ACC112 (cell line): ENCODE measurements at regions not wholly inside any gene's neighbourhood (a gene's known extent, or its start where the extent isn't known, plus 50 kb on each side); places are given as distances from the start of the nearest gene placed in this dataset.
"Not testable (repeated sequence)": the region's sequence is repeated elsewhere in the genome, so short reads cannot be mapped to it uniquely, and the experiment has no call there.

Source experiments
- H2AFZ ChIP-seq: fragments of 200-600 bp; sonication (generic); one replicate; pipeline ENCODE4 v1.6.0; 2017; ENCODE audit warnings: antibody characterized with exemption, low read length; ENCODE audit not compliant: unreplicated experiment
- H3K27ac ChIP-seq: fragments of 200-600 bp; sonication (generic); 2 replicates; pipeline ENCODE4 v1.5.1; 2014; ENCODE audit warnings: low read depth, mild to moderate bottlenecking, antibody characterized with exemption, low read length, moderate library complexity
- H3K27me3 ChIP-seq: fragments of 200-600 bp; sonication (generic); 2 replicates; pipeline ENCODE4 v1.6.1; 2014; ENCODE audit warnings: mild to moderate bottlenecking, antibody characterized with exemption, low read length, moderate library complexity, mixed read lengths; ENCODE audit not compliant: insufficient read depth
- H3K36me3 ChIP-seq: fragments of 200-600 bp; sonication (generic); 2 replicates; pipeline ENCODE4 v1.6.1; 2016; ENCODE audit warnings: mild to moderate bottlenecking, antibody characterized with exemption, low read length, moderate library complexity, mixed read lengths; ENCODE audit not compliant: insufficient read depth
- H3K4me1 ChIP-seq: fragments of 200-600 bp; sonication (generic); one replicate; pipeline ENCODE4 v1.6.1; 2016; ENCODE audit warnings: low read length, mixed read lengths; ENCODE audit not compliant: insufficient read depth, unreplicated experiment, control insufficient read depth
- H3K4me3 ChIP-seq: fragments of 200-600 bp; sonication (generic); 2 replicates; pipeline ENCODE4 v1.5.1; 2014; ENCODE audit warnings: mild to moderate bottlenecking, low read depth, low read length
- H3K79me2 ChIP-seq: fragments of 200-600 bp; sonication (generic); one replicate; pipeline ENCODE4 v1.6.0; 2016; ENCODE audit warnings: low read length; ENCODE audit not compliant: control insufficient read depth, unreplicated experiment, insufficient read depth

- Histone ChIP-seq H3K4me1 (no peaks in the 10 kb centered on the region), H3K79me2 (no peaks in the 10 kb centered on the region), H3K4me3 (no peak overlapping the region), H3K27me3 (no peaks in the 10 kb centered on the region), H2AFZ (no peak overlapping the region), H3K27ac (no peak overlapping the region), H3K36me3 (no peaks in the 10 kb centered on the region)
These were observed 77.8 kb downstream of the TEX36 start for GRCh38 chr10:125605167-125605566.

- H3K27ac ChIP-seq, result no peak overlapping the region
- H3K4me3 ChIP-seq, result no peak overlapping the region
- H2AFZ ChIP-seq, result no peak overlapping the region
- H3K4me1 ChIP-seq, result no peaks in the 10 kb centered on the region
- no peaks in the 10 kb centered on the region for H3K27me3 ChIP-seq
- no peaks in the 10 kb centered on the region for H3K79me2 ChIP-seq
- no peaks in the 10 kb centered on the region for H3K36me3 ChIP-seq
These were observed 80.1 kb downstream of the TEX36 start for GRCh38 chr10:125602825-125603224.

GRCh38 chr10:125599194-125599593 is 83.8 kb downstream of the TEX36 start:
- Histone ChIP-seq H3K36me3 (no peaks in the 10 kb centered on the region), H2AFZ (no peak overlapping the region), H3K27me3 (no peaks in the 10 kb centered on the region), H3K4me3 (no peak overlapping the region), H3K4me1 (no peaks in the 10 kb centered on the region), H3K27ac (no peak overlapping the region), H3K79me2 (no peaks in the 10 kb centered on the region)

GRCh38 chr10:125595911-125596310 is 87.1 kb downstream of the TEX36 start:
- Histone ChIP-seq H3K36me3 (no peaks in the 10 kb centered on the region), H3K79me2 (no peaks in the 10 kb centered on the region), H3K4me3 (no peak overlapping the region), H3K4me1 (no peaks in the 10 kb centered on the region), H3K27me3 (no peaks in the 10 kb centered on the region), H3K27ac (no peak overlapping the region), H2AFZ (no peak overlapping the region)

GRCh38 chr10:125593644-125594043 is 89.3 kb downstream of the TEX36 start:
- Histone ChIP-seq H3K27ac (no peak overlapping the region), H3K4me3 (no peak overlapping the region), H3K36me3 (no peaks in the 10 kb centered on the region), H3K79me2 (no peaks in the 10 kb centered on the region), H3K27me3 (no peaks in the 10 kb centered on the region), H2AFZ (no peak overlapping the region), H3K4me1 (no peaks in the 10 kb centered on the region)

GRCh38 chr10:125592897-125593296 is 90.1 kb downstream of the TEX36 start:
- H3K27me3 ChIP-seq, result no peaks in the 10 kb centered on the region
- no peaks in the 10 kb centered on the region for H3K36me3 ChIP-seq
- no peaks in the 10 kb centered on the region for H3K79me2 ChIP-seq
- no peak overlapping the region for H3K27ac ChIP-seq
- no peak overlapping the region for H2AFZ ChIP-seq
- H3K4me1 ChIP-seq, result no peaks in the 10 kb centered on the region
- H3K4me3 ChIP-seq, result no peak overlapping the region

GRCh38 chr10:125591886-125592285 is 91.1 kb downstream of the TEX36 start:
- H3K79me2 ChIP-seq, result no peaks in the 10 kb centered on the region
- H3K4me1 ChIP-seq, result no peaks in the 10 kb centered on the region
- H3K36me3 ChIP-seq, result no peaks in the 10 kb centered on the region
- no peak overlapping the region for H3K4me3 ChIP-seq
- H2AFZ ChIP-seq, result no peak overlapping the region
- H3K27me3 ChIP-seq, result no peaks in the 10 kb centered on the region
- H3K27ac ChIP-seq, result no peak overlapping the region

GRCh38 chr10:125588738-125589137 is 94.2 kb downstream of the TEX36 start:
- not testable (repeated sequence) for H3K27me3 ChIP-seq, H2AFZ ChIP-seq, H3K79me2 ChIP-seq, H3K4me1 ChIP-seq, H3K4me3 ChIP-seq, H3K36me3 ChIP-seq, H3K27ac ChIP-seq

- Histone ChIP-seq H3K79me2 (no peaks in the 10 kb centered on the region), H3K27ac (no peak overlapping the region), H3K27me3 (no peaks in the 10 kb centered on the region), H2AFZ (no peak overlapping the region), H3K36me3 (no peaks in the 10 kb centered on the region), H3K4me1 (no peaks in the 10 kb centered on the region), H3K4me3 (no peak overlapping the region)
These were observed 98.0 kb downstream of the TEX36 start for GRCh38 chr10:125584954-125585353.

- no peak overlapping the region for H3K4me3 ChIP-seq
- H3K36me3 ChIP-seq, result no peaks in the 10 kb centered on the region
- no peak overlapping the region for H2AFZ ChIP-seq
- H3K27ac ChIP-seq, result no peak overlapping the region
- H3K79me2 ChIP-seq, result no peaks in the 10 kb centered on the region
- H3K27me3 ChIP-seq, result no peaks in the 10 kb centered on the region
- no peaks in the 10 kb centered on the region for H3K4me1 ChIP-seq
These were observed 104.2 kb downstream of the TEX36 start for GRCh38 chr10:125578658-125579315.

- H3K4me1 ChIP-seq, result no peaks in the 10 kb centered on the region
- H3K36me3 ChIP-seq, result no peaks in the 10 kb centered on the region
- H2AFZ ChIP-seq, result no peak overlapping the region
- H3K27ac ChIP-seq, result no peak overlapping the region
- H3K27me3 ChIP-seq, result no peaks in the 10 kb centered on the region
- no peaks in the 10 kb centered on the region for H3K79me2 ChIP-seq
- H3K4me3 ChIP-seq, result no peak overlapping the region
These were observed 107.1 kb downstream of the TEX36 start for GRCh38 chr10:125575843-125576242.
